SJSA1 (cell line): ENCODE measurements at regions not wholly inside any gene's neighbourhood (a gene's known extent, or its start where the extent isn't known, plus 50 kb on each side); places are given as distances from the start of the nearest gene placed in this dataset.

Source experiments
- DNase-seq, 2 experiments: peaks; one replicate each; pipeline ENCODE4 v3.0.0-alpha.2; 2015 to 2020; ENCODE audit warnings: low spot score in 2 of 2, low read depth in 1 of 2
- H3K27ac ChIP-seq: fragments of 250-450 bp; sonication (Bioruptor Pico); 2 replicates; pipeline ENCODE4 v1.5.1; 2020; ENCODE audit warnings: mild to moderate bottlenecking, moderate library complexity
- H3K27me3 ChIP-seq: fragments of 250-450 bp; sonication (Bioruptor Pico); replicated peaks from 2 replicates; pipeline ENCODE4 v1.5.1; 2020; ENCODE audit warnings: mild to moderate bottlenecking, moderate library complexity
- H3K36me3 ChIP-seq: fragments of 250-450 bp; sonication (Bioruptor Pico); 2 replicates; pipeline ENCODE4 v1.5.1; 2020; ENCODE audit warnings: mild to moderate bottlenecking
- H3K4me1 ChIP-seq: fragments of 250-450 bp; sonication (Bioruptor Pico); replicated peaks from 2 replicates; pipeline ENCODE4 v1.6.1; 2021; ENCODE audit warnings: mild to moderate bottlenecking
- H3K4me3 ChIP-seq: fragments of 250-450 bp; sonication (Bioruptor Pico); 2 replicates; pipeline ENCODE4 v1.5.1; 2020; ENCODE audit warnings: mild to moderate bottlenecking
- H3K9me3 ChIP-seq: fragments of 250-450 bp; sonication (Bioruptor Pico); replicated peaks from 2 replicates; pipeline ENCODE4 v1.5.1; 2020; ENCODE audit warnings: mild to moderate bottlenecking

DNA sequence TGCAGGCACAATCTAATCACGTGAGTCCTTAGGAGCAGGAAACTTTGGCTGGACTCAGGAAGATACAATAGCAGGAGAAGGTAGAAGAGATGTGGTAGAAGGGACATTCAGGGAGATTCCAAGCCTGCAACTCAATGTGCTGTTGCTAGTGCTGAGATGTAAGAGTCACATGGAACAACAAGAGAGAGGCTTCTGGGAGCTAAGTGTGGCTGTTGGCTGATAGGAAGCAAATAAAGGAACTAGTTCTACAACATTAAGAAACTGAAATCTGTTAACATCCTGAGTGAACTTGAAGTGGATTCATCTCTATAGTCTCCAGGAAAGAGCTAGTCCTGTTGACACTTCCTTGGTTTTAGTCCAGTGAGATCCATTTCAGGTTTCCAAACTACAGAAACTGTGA is 1207.4 kb downstream of the ADGRL3 start:
- no peak overlapping the region for H3K27ac ChIP-seq
- no peak overlapping the region for H3K4me3 ChIP-seq
- no peak for DNase-seq
- H3K27me3 ChIP-seq = no peaks in the 10 kb centered on the region
- no peaks in the 10 kb centered on the region for H3K9me3 ChIP-seq
- H3K36me3 ChIP-seq = no peaks in the 10 kb centered on the region
- no peaks in the 10 kb centered on the region for H3K4me1 ChIP-seq

DNA sequence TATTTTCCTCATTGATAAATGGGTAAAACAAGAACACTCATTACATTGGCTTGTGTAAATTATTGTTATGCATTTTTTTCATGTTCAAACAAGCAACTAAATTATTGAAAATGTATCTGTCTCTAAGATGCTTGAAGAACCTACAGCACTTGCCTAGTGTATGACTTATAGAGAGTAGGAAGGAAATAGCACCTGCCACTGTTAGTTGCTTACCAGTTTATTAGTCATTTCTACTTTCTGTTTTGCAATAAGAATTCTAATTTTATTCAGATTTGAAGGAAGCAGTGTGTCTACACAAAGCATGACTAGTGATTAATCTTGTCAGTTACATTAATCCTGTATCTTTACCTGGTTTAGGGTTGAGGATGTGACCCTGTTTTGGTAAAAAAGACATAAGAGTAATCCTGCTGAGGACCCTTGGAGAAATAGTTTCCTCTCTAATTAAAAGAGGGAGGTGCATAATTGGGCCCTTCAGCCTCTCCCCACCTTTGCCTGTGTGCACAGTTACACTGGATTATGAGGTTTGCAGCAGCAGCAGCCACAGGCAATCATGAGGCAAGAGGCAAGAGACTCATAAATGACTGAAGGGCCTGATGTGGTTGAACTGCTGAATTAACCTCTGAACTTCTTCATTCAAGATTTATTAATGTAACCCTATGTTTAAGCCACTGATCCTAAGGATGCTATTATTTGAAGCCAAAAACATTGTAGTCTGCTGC is 1202.1 kb downstream of the ADGRL3 start:
- Histone ChIP-seq H3K4me1 (no peaks in the 10 kb centered on the region), H3K36me3 (no peaks in the 10 kb centered on the region), H3K4me3 (no peak overlapping the region), H3K27ac (no peak overlapping the region), H3K27me3 (no peaks in the 10 kb centered on the region), H3K9me3 (peaks cover 3% of the 10 kb centered on the region; the same call in 1 of the 2 replicates)
- no peak for DNase-seq

DNA sequence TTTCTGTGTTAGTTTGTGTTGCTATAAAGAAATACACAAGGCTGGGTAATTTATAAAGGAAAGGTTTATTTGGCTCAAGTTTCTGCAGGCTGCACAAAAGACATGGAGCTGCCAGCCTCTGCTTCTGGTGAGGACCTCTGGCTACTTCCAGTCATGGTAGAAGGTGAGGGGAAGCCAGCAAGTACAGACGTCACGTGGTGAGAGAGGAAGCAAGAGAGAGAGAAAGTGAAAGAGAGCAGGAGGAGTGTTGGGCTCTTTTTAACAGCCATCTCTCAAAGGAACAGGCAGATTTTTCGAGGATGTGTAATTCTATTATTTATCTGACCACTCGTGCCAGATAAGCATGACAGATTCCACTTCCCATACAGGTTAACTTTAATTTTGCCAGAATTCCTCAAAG is 1199.1 kb downstream of the ADGRL3 start:
- DNase-seq = no peak
- Histone ChIP-seq H3K27me3 (no peaks in the 10 kb centered on the region), H3K4me1 (no peaks in the 10 kb centered on the region), H3K9me3 (peaks cover 3% of the 10 kb centered on the region; the same call in 1 of the 2 replicates), H3K27ac (no peak overlapping the region), H3K36me3 (no peaks in the 10 kb centered on the region), H3K4me3 (no peak overlapping the region)

DNA sequence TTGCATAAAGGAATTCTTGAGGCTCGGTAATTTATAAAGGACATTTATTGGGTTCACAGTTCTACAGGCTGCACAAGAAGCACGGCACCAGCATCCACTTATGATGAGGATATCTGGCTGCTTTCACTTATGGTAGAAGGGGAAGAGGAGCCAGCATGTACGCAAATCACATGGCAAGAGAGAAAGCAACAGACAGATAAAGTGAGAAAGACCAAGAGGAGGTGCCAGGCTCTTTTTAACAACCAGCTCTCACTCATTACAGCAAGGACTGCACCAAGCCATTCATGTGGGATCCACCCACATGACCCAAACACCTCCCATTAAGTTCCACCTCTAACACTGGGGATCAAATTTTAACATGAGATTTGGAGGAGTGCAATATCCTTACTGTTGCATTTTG is 1198.2 kb downstream of the ADGRL3 start:
- Histone ChIP-seq H3K27ac (no peak overlapping the region), H3K4me1 (no peaks in the 10 kb centered on the region), H3K9me3 (peaks cover 3% of the 10 kb centered on the region; the same call in 1 of the 2 replicates), H3K4me3 (no peak overlapping the region), H3K27me3 (no peaks in the 10 kb centered on the region), H3K36me3 (no peaks in the 10 kb centered on the region)
- DNase-seq = no peak

DNA sequence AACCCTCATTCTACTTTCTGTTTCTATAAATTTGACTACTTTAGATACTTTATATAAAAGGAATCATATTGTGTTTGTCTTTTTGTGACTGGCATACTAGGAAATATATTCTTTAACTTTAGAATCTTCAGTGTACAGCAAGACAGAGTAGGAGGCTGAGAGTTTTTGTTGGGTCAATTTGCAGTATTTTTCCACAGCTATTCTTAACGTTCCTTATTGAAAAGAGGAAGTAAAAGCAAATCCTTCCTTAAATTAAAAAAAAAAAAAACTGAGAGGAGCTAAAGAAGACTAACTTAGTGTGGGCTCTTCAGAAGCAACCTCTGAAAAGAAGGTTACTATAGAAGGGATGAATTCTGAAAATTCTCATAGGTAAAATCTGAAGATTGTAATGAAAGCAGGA is 1194.6 kb downstream of the ADGRL3 start:
- H3K27me3 ChIP-seq = no peaks in the 10 kb centered on the region
- H3K36me3 ChIP-seq = no peaks in the 10 kb centered on the region
- H3K4me3 ChIP-seq = no peak overlapping the region
- H3K9me3 ChIP-seq = peaks cover 3% of the 10 kb centered on the region; the same call in 1 of the 2 replicates
- H3K4me1 ChIP-seq = no peaks in the 10 kb centered on the region
- no peak for DNase-seq
- no peak overlapping the region for H3K27ac ChIP-seq

DNA sequence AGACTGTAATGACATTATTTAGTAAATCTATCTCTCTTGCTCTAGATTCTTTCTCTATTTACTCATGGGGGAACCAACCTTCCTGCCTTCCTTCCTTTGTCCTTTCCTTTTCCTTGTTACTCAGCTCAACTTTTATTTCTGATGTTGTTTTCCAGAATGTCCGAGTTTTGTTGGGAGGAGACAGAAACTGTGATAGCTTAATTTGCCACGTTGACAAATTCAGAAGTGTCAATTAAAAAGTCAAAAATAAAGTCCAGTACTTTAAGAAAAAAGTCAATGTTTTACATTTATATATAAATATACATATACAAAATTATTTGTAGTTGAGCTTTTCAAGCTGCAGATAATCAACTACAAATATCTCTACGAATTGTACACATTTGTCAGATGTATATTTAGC is 1187.7 kb downstream of the ADGRL3 start:
- H3K27ac ChIP-seq = no peak overlapping the region
- H3K9me3 ChIP-seq = 0 out of 2 replicates have a peak, but pooled peaks cover 2% of the 10 kb centered on the region
- DNase-seq = no peak
- H3K4me3 ChIP-seq = no peak overlapping the region
- H3K27me3 ChIP-seq = no peaks in the 10 kb centered on the region
- no peaks in the 10 kb centered on the region for H3K36me3 ChIP-seq
- H3K4me1 ChIP-seq = no peaks in the 10 kb centered on the region

DNA sequence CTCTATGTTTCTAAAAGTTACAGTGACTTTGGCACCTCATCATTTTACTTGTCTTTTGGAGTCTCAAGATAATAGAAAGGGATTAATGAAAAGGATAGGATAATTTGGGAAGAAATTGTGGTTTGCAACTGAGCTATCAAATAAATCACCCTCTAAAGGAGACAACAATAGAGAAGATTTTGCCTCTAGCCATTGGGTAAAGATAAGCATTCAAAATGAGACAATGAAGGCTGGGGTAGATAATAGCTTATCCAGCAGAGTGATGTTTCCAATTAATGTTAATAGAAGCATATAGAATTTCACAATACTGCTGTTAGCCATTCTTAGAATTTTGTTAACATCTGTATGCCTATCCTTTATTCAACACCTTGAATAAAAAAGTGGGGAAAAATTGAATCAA is 1177.6 kb downstream of the ADGRL3 start:
- H3K27ac ChIP-seq = no peak overlapping the region
- no peak for DNase-seq
- no peaks in the 10 kb centered on the region; the same call in 1 of the 2 replicates for H3K9me3 ChIP-seq
- H3K4me1 ChIP-seq = no peaks in the 10 kb centered on the region
- H3K27me3 ChIP-seq = no peaks in the 10 kb centered on the region
- no peaks in the 10 kb centered on the region for H3K36me3 ChIP-seq
- H3K4me3 ChIP-seq = no peak overlapping the region

DNA sequence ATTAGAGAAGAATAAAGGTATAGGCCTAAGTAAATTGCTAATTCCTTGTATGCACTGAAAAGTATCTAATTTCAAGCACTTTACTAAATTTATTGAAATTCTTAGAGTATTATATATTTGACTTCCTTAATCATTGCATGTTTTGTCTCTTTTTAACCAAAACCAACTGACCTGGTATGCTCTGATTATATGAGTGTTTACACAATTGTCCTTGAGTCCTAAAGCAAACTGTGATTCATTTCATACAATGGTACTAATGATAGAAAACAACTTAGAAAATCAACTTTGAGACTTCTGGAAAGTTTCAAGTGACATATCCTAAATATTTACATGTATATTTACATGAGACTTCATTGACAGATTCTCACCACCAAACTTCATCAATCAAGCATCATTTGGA is 1177.1 kb downstream of the ADGRL3 start:
- Histone ChIP-seq H3K36me3 (no peaks in the 10 kb centered on the region), H3K4me1 (no peaks in the 10 kb centered on the region), H3K4me3 (no peak overlapping the region), H3K27me3 (no peaks in the 10 kb centered on the region), H3K27ac (no peak overlapping the region), H3K9me3 (no peaks in the 10 kb centered on the region; the same call in 1 of the 2 replicates)
- no peak for DNase-seq

DNA sequence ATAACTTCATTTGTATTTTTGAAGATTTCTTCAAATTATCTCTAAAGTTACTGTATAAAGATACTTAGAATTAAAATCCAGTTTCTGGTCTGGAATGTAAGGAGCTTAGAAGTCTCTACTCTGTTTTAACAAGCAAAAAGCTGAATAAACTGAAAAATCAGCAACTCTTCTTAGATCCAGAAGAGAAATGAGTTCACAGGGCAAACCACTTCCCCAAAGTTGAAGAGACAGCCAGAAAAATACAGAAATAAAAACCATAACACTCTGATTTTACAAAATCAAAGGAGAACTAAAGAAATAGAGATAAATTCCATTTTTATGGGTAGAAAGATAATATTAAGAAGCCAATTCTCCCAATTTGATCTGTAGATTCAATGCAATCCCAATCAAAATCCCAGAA is 1166.8 kb downstream of the ADGRL3 start:
- Histone ChIP-seq H3K4me1 (no peaks in the 10 kb centered on the region), H3K4me3 (no peak overlapping the region), H3K27ac (no peak overlapping the region), H3K27me3 (no peaks in the 10 kb centered on the region), H3K36me3 (no peaks in the 10 kb centered on the region), H3K9me3 (peaks cover 5% of the 10 kb centered on the region; the same call in 1 of the 2 replicates)
- DNase-seq = no peak

DNA sequence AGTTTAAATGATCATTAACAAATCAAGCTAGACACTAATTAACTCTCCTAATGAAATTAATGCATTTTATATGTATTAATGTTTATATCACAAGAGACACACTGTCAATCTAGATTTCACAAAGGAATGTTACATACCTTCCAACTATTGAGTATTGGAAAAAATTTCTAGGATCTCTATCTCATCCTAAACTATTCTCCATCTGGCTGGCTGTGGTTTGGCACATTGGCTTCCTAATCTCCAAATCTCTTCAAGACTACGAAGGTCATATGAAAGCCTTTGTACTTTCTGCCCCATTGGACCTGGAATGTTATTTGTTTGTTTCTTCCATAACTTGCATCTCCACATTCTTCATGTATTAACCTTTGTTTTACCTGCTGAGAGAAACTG is 1160.0 kb downstream of the ADGRL3 start:
- no peaks in the 10 kb centered on the region for H3K36me3 ChIP-seq
- no peak overlapping the region for H3K27ac ChIP-seq
- no peaks in the 10 kb centered on the region for H3K4me1 ChIP-seq
- no peaks in the 10 kb centered on the region for H3K27me3 ChIP-seq
- no peak overlapping the region for H3K4me3 ChIP-seq
- H3K9me3 ChIP-seq = peaks cover 3% of the 10 kb centered on the region
- no peak for DNase-seq

DNA sequence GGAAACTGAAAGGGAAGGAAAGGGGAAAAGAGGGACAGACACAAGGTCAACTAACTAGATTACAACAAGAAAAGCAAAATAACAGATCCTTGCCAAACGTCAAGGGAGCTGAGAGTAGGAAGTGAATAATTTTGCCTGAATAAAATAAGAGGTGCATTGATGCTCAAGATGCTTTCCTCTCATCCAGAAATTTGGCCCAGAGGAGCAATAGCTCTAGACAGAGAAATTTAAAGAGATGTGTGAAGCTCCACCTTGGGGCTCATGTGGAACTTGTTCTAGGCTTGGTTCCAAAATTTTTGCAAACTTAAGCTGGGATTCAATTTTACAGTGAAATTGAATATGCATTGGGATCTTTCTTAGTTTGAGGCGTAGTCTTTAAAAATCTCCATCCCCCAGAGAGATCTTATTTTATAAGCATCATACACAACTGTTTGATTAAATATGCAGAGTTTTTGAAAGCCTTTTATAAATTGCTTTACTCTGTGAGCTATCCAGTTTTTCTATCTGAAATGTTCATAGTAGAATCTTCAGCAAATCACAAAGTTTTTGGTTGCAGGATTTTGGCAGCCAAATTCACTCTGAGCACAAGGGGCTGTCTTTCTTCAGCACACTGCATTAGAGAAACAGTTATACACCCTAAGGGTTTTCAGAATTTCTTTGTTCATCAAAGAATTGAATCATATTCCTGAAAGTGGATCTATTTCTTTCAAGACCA is 1159.5 kb downstream of the ADGRL3 start:
- H3K36me3 ChIP-seq = no peaks in the 10 kb centered on the region
- H3K9me3 ChIP-seq = peaks cover 3% of the 10 kb centered on the region
- H3K27ac ChIP-seq = no peak overlapping the region

DNA sequence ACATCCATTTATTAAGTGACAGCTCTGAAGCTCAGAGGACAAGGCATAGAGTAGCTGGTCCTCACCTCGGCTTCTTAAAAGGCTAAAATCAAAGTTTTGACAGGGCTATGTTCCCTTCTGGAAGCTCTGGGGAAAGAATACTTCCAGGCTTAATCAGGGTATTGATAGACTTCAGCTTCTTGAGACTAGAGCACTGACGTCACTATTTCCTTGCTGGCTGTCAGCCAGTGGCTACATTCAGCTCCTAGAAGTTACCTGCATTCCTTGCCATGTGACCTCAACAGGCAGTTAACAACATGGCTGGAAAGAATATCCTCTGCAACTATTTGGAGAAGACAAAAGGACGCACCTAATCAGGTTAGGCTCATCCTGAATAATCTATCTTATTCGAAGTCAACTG is 1144.8 kb downstream of the ADGRL3 start:
- Histone ChIP-seq H3K9me3 (0 out of 2 replicates have a peak, but pooled peaks cover 5% of the 10 kb centered on the region), H3K4me3 (no peak overlapping the region), H3K36me3 (no peaks in the 10 kb centered on the region), H3K27ac (no peak overlapping the region), H3K4me1 (no peaks in the 10 kb centered on the region), H3K27me3 (no peaks in the 10 kb centered on the region)
- no peak for DNase-seq

More for the DNA sequence above, 1159.5 kb downstream of the ADGRL3 start:
- Histone ChIP-seq H3K27me3 (no peaks in the 10 kb centered on the region), H3K4me3 (no peak overlapping the region), H3K4me1 (no peaks in the 10 kb centered on the region)
- DNase-seq = no peak

DNA sequence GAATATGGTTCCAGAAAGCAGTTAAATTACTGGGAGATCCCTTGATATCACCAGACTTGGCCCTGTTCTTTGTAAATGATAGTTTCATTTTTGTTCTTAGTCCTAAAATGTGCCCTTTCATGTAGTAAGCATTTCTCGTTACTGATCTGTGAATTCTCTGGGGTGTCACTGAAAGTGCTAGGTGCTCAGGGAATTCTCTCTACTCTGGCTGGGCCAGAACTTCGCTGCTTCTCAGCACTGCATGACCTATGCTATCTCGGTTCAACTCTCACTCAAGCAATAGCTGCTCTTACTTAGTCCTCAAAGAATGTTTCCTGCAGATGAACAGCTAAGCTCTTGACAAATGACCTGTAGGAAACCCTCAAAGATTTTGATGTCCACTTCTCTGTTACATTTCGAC is 1144.3 kb downstream of the ADGRL3 start:
- Histone ChIP-seq H3K27ac (no peak overlapping the region), H3K4me1 (no peaks in the 10 kb centered on the region), H3K27me3 (no peaks in the 10 kb centered on the region), H3K36me3 (no peaks in the 10 kb centered on the region), H3K9me3 (0 out of 2 replicates have a peak, but pooled peaks cover 5% of the 10 kb centered on the region), H3K4me3 (no peak overlapping the region)
- DNase-seq = no peak

DNA sequence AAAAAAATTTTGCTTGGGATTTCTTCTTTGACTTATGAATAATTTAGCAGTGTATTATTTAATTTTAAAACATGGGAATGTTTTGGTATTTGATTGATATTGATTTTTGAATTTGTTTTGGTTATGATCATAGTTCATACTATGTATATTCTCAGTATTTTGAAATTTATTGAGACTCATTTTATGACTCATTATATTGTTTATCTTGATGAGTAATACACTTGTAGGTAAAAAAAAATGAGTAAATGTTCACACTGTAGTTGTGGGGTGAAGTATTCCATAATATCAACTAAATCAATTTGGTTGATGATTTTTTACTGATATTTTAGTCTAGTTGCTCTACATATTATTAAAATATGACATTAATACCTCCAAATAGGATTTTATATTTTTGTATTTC is 1142.2 kb downstream of the ADGRL3 start:
- Histone ChIP-seq H3K27ac (no peak overlapping the region), H3K27me3 (no peaks in the 10 kb centered on the region), H3K9me3 (peaks cover 11% of the 10 kb centered on the region), H3K4me3 (no peak overlapping the region), H3K36me3 (no peaks in the 10 kb centered on the region), H3K4me1 (no peaks in the 10 kb centered on the region)
- DNase-seq = no peak
